Keratinocyte (primary cell): ENCODE measurements at regions not wholly inside any gene's neighbourhood (a gene's known extent, or its start where the extent isn't known, plus 50 kb on each side); places are given as distances from the start of the nearest gene placed in this dataset.
"Not testable (repeated sequence)": the region's sequence is repeated elsewhere in the genome, so short reads cannot be mapped to it uniquely, and the experiment has no call there.

Source experiments
- DNase-seq: peaks from one replicate; pipeline ENCODE4 v3.0.0-alpha.2; 2011; ENCODE audit warnings: low read depth, missing footprints, low spot score
- FAIRE-seq: peaks from 2 replicates; lab custom pipeline; 2011; peaks lifted over from hg19 to GRCh38; lab: Jason Lieb, UNC
- H2AFZ ChIP-seq: 2 replicates; pipeline ENCODE4 v1.6.0; 2012; ENCODE audit warnings: low read length, control low read depth, inconsistent platforms; ENCODE audit not compliant: control insufficient read depth
- H3K27ac ChIP-seq: 2 replicates; pipeline ENCODE4 v1.5.1; 2011; ENCODE audit warnings: low read length; ENCODE audit not compliant: control insufficient read depth, insufficient read depth
- H3K27me3 ChIP-seq: 3 replicates; pipeline ENCODE4 v1.6.0; 2011; ENCODE audit warnings: low read length; ENCODE audit not compliant: control insufficient read depth, insufficient read depth; ENCODE audit errors: extremely low read depth
- H3K36me3 ChIP-seq, 2 experiments: 2 replicates in 1 of 2; 3 replicates in 1 of 2; pipeline ENCODE4 v1.5.1; 2011; ENCODE audit warnings: low read length in 2 of 2, mild to moderate bottlenecking in 1 of 2; ENCODE audit not compliant: control insufficient read depth in 2 of 2, insufficient read depth in 2 of 2; ENCODE audit errors: extremely low read depth in 1 of 2
- H3K4me1 ChIP-seq: 3 replicates; pipeline ENCODE4 v1.5.1; 2011; ENCODE audit warnings: low read length; ENCODE audit not compliant: control insufficient read depth, insufficient read depth; ENCODE audit errors: extremely low read depth
- H3K4me2 ChIP-seq: 3 replicates; pipeline ENCODE4 v1.6.0; 2011; ENCODE audit warnings: low read depth, low read length; ENCODE audit not compliant: control insufficient read depth, insufficient read depth; ENCODE audit errors: extremely low read depth
- H3K4me3 ChIP-seq, 3 experiments: fragments of 200-600 bp in 1 of 3; sonication (generic) in 1 of 3; 2 replicates in 2 of 3; 3 replicates in 1 of 3; pipeline ENCODE4 v1.5.1; 2011 to 2016; ENCODE audit warnings: low read length in 3 of 3, mild to moderate bottlenecking in 3 of 3, control low read depth in 2 of 3, inconsistent platforms in 1 of 3, low read depth in 1 of 3, mixed read lengths in 1 of 3, mixed run types in 1 of 3, moderate library complexity in 1 of 3; ENCODE audit not compliant: control insufficient read depth in 2 of 3, insufficient read depth in 2 of 3; ENCODE audit errors: extremely low read depth in 1 of 3
- H3K79me2 ChIP-seq: 2 replicates; pipeline ENCODE4 v1.6.0; 2012; ENCODE audit warnings: low read length; ENCODE audit not compliant: control insufficient read depth, insufficient read depth
- H3K9ac ChIP-seq: 3 replicates; pipeline ENCODE4 v1.6.0; 2011; ENCODE audit warnings: low read length; ENCODE audit not compliant: control insufficient read depth, insufficient read depth; ENCODE audit errors: extremely low read depth
- H3K9me1 ChIP-seq: 3 replicates; pipeline ENCODE4 v1.6.0; 2011; ENCODE audit warnings: low read length; ENCODE audit not compliant: control insufficient read depth, insufficient read depth; ENCODE audit errors: extremely low read depth
- H3K9me3 ChIP-seq: 2 replicates; pipeline ENCODE4 v1.5.1; 2012; ENCODE audit warnings: low read depth, low read length; ENCODE audit not compliant: control insufficient read depth
- H4K20me1 ChIP-seq: 3 replicates; pipeline ENCODE4 v1.6.0; 2011; ENCODE audit warnings: low read length; ENCODE audit not compliant: control insufficient read depth, insufficient read depth; ENCODE audit errors: extremely low read depth
- dilution Hi-C: fragments of 300-500 bp; cut with MboI; formaldehyde crosslinking; loops from one replicate; pipeline ENCODE4 v1.7.0; 2020; ENCODE audit warnings: low sequenced_read_pairs; ENCODE audit not compliant: extremely low pct_ligation_motif_present

DNA sequence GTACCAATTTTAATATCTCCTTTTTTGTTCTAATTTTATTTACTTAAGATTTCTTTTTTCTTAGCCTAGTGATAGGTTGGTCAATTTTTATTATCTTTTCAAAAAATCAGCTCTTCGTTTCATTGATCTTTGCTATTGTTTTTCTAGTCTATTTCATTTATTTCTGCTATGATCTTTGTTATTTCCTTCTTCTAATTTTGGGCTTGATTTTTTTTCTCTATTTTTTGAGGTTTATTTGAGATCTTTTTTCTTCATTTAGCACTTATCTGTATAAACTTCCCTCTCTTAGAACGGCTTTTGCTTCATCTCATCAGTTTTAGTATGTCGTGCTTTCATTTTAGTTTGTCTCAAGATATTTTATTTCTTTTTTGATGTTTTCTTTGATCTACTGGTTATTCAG lies 456.1 kb downstream of the SPATA31A1 start:
- H2AFZ ChIP-seq, H3K27me3 ChIP-seq, DNase-seq, H3K4me2 ChIP-seq, dilution Hi-C loops, H3K36me3 ChIP-seq, FAIRE-seq, H3K27ac ChIP-seq, H3K79me2 ChIP-seq, H3K9ac ChIP-seq, H3K9me1 ChIP-seq, H3K9me3 ChIP-seq, H3K4me1 ChIP-seq, H4K20me1 ChIP-seq, H3K4me3 ChIP-seq: not testable (repeated sequence)

DNA sequence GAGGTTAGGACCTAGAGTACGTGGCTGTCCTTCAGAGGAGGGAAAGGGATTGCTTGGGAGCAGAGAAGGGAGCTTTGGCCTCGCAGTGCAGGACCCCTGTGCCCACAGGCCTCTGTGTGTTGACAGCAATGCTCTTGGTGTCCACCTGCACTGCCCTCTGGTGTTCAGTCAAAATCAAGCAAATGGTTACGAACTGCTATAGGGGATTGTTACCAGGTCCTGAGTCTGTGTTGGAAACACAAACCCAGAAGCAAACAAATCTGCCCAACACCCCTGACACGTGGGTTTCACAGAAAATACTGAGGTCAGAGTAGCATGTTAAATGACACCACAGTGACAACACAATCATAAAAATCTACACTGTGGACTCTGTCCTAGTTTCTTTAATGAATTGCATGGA lies 473.0 kb downstream of the SPATA31A1 start:
- FAIRE-seq, H4K20me1 ChIP-seq, H3K4me1 ChIP-seq, H3K36me3 ChIP-seq, H2AFZ ChIP-seq, H3K9me3 ChIP-seq, H3K27ac ChIP-seq, dilution Hi-C loops, DNase-seq, H3K4me3 ChIP-seq, H3K9me1 ChIP-seq, H3K79me2 ChIP-seq, H3K4me2 ChIP-seq, H3K9ac ChIP-seq, H3K27me3 ChIP-seq: not testable (repeated sequence)
